ENCODE measurements at regions not wholly inside any gene's neighbourhood (a gene's known extent, or its start where the extent isn't known, plus 50 kb on each side); places are given as distances from the start of the nearest gene placed in this dataset.

- DNase-seq (ENCODE audit: insufficient read length, low spot score) (no peak), FAIRE-seq (no peak)
- no peak for TF ChIP-seq CTCF (IDR thresholded peaks at IDR 0.05; ENCODE audit: insufficient read depth, missing control alignments)
Observed at GRCh38 chr1:224867715-224868114, 61.8 kb upstream of the DNAH14 start.

DNA sequence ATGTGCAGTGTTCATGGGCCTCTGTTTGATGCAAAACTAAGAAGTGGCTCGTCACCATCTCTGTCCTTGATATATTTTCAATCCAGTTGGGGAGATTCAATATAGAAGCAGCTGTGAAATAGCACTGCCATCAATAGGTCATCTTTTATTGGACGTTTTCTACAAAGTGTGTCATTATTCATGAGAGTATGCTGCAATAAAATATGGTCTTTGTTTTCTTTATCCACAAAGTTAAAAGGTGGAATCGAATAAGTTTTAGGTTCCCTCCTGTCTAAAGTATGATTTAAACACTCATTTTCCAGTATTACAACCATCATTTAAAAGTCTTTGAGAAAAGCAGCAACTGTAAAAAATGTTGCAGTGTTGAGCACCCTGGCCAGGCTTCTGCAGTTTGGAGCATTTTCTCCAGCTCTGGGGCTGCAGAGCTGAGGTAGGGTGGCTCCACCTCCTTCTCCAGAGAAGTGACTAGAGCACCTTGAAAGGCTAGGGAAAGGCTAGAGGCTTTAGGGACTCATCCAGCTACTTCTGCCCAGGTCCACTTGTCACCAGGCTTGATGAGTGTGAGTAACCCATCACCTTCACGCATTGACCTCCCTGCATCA, 56.5 kb upstream of the DNAH14 start:
- DNase-seq (ENCODE audit: insufficient read length, low spot score), result no peak
- no peak for TF ChIP-seq CTCF (IDR thresholded peaks at IDR 0.05; ENCODE audit: insufficient read depth, missing control alignments)
- no peak for FAIRE-seq

- TF ChIP-seq CTCF (IDR thresholded peaks at IDR 0.05; ENCODE audit: insufficient read depth, missing control alignments), result no peak
- no peak for FAIRE-seq
- no peak for DNase-seq (ENCODE audit: insufficient read length, low spot score)
Observed at GRCh38 chr1:224873434-224874369, 55.8 kb upstream of the DNAH14 start.

DNA sequence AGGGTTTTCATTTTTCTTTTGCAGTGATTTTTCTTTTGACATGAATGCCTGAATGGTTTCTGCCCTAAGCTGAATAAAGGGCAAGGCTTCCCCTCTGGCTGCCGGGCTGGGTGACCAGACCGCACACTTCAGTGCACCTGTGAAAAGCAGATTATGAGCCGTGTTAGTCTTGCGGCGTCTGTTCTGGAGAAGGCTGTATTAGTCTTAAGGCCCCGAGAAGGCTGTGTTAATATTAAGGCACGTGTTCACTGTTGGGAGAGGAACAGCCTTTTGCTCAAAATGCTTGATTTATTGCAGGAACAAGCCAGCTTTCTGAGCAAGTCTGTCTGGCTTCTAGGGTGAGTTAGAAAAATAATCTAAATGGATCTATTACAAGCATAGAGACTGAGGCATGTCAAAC, 54.7 kb upstream of the DNAH14 start:
- no peak for TF ChIP-seq CTCF (IDR thresholded peaks at IDR 0.05; ENCODE audit: insufficient read depth, missing control alignments)
- no peak for FAIRE-seq
- no peak for DNase-seq (ENCODE audit: insufficient read length, low spot score)

DNA sequence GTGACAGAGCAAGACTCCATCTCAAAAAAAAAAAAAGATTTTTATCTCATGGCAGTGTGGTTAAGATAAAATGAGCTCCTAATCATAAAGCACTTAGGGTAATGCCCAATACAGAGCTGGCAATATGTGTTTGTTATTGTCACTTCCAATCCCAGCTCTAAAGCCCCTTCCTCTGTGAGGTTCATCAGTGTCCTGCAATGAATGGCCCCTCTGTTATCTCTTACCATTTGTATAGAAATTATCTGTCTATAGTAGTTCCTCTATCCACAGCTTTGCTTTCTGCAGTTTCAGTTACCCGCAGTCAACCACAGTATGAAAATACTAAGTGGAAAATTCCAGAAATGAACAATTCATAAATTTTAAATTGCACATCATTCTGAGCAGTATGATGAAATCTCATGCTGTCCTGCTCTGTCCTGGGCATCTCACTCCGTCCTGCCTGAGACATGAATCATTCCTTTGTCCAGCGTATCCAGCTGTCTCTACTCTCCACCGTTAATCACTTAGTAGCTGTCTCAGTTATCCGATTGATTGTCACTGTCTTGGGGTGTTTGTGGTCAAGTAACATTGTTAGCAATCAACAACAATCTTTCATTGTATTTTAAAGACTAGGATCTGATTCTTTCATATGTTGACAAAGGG, 50.2 kb upstream of the DNAH14 start:
- DNase-seq (ENCODE audit: insufficient read length, low spot score) (no peak), FAIRE-seq (no peak)
- TF ChIP-seq CTCF (IDR thresholded peaks at IDR 0.05; ENCODE audit: insufficient read depth, missing control alignments), result no peak

All from D721Med (cell line).